ENCODE measurements at regions not wholly inside any gene's neighbourhood (a gene's known extent, or its start where the extent isn't known, plus 50 kb on each side); places are given as distances from the start of the nearest gene placed in this dataset.

GRCh38 chr2:128958241-128958640, 639.6 kb upstream of the HS6ST1 start:
- no peak for DNase-seq

GRCh38 chr2:128967646-128968045, 649.0 kb upstream of the HS6ST1 start:
- DNase-seq = no peak

- DNase-seq = no peak
These were observed 650.7 kb upstream of the HS6ST1 start for GRCh38 chr2:128969374-128969773.

- DNase-seq = no peak
These were observed 651.9 kb upstream of the HS6ST1 start for GRCh38 chr2:128970332-128971116.

DNA sequence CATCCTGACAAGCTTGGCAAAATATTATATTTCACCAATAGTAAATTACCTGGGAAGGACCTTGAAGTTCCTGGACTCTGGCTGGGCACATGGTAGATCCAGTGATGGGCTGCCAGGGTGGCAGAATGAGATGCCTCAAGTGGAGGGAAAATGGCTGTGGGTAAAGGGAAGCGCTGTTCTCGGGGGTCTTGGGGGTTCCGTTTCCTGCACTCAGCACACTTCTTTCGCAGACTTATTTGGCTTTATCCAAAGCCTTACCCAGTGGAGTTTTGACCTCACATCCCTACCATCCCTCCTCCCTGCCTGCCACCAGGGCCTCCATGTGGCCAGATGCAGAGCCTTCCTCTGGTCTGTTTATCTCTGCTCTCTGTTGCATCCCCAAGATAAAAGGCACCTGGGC, 654.9 kb upstream of the HS6ST1 start:
- no peak for DNase-seq

DNA sequence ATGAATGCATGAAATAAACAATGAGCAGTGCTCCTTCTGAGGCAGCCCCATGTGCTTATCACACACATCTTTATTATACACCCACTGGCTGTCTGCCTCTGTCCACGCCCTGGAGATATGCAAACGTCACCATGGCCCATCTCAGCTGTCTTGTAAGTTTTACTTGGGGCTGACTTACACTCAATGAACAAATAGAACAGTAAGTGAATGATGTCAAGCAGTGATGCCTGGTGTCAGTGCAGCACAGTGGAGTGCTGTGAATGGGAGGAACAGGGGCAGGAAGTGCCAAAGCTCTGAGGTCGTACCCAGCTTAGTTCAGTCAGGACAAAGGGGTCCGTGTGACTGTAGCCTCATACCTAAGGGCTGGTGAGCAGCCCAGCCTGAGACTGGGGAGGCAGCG, 659.5 kb upstream of the HS6ST1 start:
- DNase-seq = no peak

- DNase-seq = no peak
These were observed 660.5 kb upstream of the HS6ST1 start for GRCh38 chr2:128979182-128979581.

- DNase-seq = no peak
These were observed 661.8 kb upstream of the HS6ST1 start for GRCh38 chr2:128980475-128980874.

- no peak for DNase-seq
These were observed 662.7 kb upstream of the HS6ST1 start for GRCh38 chr2:128981353-128981752.

DNA sequence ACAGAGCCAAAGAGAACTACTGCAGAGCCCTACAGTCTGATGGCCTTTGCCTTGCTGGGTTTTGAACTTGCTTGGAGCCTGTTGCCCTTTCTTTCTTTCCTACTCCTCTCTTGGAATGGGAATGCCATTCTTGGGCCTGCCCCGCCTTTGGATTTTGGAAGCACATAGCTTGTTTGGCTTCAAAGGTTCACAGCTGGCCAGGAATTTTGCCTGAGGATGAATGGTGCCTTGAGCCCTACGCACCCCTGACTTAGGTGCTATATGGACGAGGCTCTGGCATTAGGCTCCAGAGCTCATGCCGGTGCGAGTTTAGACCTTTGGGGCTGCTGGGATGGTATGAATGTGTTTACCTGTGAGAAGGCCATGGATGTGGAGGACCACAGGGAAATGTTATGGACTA, 663.3 kb upstream of the HS6ST1 start:
- DNase-seq = no peak

GRCh38 chr2:128982670-128983069, 664.0 kb upstream of the HS6ST1 start:
- no peak for DNase-seq

- DNase-seq = no peak
These were observed 664.4 kb upstream of the HS6ST1 start for GRCh38 chr2:128983094-128983493.

GRCh38 chr2:128984081-128984480, 665.4 kb upstream of the HS6ST1 start:
- no peak for DNase-seq

DNA sequence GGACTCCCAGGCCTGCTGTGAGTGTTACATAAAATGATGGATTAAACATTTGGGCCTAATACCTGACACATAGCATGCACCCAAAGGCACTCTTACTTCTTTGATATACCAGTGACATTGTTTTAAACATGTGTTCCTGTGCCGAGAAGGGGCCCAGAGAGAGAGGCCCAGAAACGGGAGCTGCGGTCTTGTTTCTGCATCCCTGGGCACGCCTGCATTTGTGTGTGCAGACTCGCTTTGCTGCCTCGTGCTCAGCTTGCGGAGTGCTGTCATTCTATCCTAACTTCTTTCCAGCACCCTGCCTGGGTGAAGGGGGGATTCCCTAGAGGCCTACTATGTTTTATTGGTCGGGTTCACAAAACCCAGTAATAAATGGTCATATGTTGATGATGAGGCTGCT, 666.2 kb upstream of the HS6ST1 start:
- DNase-seq = no peak

- no peak for DNase-seq
These were observed 667.5 kb upstream of the HS6ST1 start for GRCh38 chr2:128986026-128986715.

DNA sequence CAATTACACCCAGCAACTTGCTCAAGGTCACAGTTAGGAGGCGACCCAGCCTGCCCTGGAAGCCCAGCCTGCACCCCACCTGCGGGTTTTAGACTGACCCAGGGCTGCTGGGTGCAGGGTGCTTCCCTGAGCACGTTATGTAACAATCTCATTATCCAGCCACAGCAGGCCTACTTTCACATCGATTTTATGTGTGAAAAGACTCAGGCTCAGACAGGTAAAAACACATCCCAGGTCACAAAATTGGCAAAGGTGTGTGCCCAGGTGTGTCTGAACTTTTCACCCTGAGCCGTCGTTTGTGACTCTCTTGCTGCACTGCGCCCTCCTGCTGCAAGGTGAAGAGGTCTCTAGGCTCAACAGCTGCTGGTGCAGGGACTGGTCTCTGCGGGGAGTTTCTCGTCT, 668.2 kb upstream of the HS6ST1 start:
- DNase-seq = no peak

DNA sequence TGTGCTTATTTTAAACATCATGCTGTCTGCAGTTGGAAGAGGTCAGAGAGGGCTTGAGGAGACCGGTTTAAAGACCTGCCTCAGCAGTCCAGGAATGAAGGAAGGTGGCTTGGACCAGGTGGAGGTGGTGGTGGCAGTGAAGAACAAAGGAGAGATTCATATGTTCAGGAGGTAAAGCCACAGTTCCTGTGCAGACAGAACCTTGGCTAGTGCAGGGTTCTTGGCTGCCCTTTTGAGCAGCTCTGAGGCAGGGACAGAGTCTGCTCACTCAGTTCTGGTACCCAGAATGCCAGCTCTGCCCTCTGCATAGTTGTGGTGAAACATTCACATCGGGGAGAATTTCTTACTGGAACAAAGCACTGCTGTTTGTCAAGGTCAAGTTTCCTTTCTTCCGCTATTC, 669.7 kb upstream of the HS6ST1 start:
- no peak for DNase-seq

- DNase-seq = no peak
These were observed 670.3 kb upstream of the HS6ST1 start for GRCh38 chr2:128988967-128989366.

DNA sequence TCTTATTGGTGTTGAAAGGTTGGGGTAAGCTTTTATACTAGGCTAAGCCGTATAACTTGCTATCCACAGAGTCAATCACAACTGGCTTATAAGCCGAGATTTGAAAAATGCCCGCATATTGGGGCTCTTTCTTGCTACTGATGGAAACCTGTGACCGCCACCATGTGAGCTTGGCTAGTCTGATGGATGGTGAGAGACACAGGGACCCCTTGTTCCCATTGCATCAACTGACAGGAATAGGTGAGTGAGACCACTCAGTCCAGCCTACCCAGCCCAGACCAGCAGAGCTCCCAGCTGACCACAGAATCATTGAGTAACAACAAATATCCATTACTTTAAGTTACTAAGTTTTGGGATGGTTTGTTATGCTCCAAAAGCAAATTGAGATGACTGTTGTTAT, 676.4 kb upstream of the HS6ST1 start:
- DNase-seq = no peak

DNA sequence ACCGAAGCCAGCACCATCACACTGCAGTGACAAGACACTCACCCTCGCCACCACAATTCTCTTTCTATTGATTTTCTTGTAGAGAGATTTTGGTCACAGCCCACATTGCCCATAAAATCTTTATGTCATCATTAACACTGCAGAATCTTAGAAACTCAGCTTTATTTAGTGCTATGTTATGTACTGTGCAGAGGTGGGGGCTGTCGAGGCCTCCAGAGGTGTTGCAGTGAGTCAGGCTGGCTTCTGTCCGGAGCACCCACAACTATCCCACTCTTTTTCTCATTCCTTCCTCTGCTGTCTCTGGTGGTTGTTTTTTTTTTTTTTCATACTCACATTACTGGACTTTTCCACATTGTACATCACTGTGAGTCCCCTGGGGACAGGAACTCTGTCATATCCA, 677.4 kb upstream of the HS6ST1 start:
- DNase-seq = no peak

GRCh38 chr2:128997166-128997866, 678.6 kb upstream of the HS6ST1 start:
- DNase-seq = no peak

DNA sequence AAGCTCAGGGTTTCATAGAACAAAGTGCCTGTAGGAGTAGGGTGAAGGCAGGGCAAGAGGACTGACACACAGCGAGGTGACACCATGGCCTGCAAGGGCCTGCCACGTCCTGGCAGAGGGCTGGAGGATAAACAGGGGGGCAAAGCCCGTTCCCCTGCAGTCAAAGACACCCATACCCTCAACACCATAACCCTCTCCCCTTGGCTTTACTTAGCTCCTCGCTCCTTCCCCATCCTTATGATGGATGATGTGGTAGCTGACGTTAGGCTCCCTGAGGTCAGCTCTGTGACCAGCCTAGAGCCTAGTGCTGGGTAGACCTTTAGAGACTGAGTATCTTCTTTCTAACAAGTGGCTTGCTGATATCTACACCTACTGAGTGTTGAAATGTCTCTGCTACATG, 683.3 kb upstream of the HS6ST1 start:
- no peak for DNase-seq

DNA sequence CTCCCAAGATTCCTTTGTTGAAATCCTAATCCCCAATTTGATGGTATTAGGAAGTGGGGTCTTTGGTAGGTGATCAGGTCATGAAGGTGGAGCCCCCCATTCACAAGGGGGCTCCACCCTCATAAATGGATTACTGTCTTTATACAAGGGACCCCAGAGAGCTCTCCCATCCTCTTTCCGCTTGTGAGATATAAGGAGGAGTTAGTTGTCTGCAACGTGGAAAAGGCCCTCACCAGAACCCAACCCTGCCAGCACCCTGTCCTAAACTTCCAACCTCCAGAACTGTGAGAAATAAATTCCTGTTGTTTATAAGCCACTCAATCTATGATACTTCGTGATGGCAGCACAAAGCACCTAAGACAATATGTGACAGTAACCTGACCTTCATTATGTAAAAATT, 684.1 kb upstream of the HS6ST1 start:
- no peak for DNase-seq

DNA sequence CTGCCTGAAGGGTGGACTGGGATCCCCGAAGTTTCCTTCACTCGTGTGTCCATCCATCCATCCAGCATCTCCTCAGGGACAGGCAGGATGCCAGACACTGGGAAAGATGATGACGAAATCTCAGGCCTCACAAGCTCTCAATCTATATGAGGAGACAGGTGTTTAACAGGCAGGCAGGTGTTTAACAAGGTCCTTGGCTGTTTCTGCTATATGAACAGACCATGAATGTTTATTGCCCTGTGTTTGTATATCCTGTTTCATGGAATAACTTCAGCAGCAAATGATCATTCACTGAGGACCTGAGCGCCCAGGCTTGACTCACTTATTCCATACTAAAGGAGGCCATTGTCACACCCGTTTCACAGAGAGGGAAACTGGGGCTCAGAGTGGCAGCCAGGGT, 685.8 kb upstream of the HS6ST1 start:
- no peak for DNase-seq

Data from CD4-positive, alpha-beta T cell treated with Interferon gamma for 1 hour (primary cell).